HEK293 (cell line): ENCODE measurements at regions not wholly inside any gene's neighbourhood (a gene's known extent, or its start where the extent isn't known, plus 50 kb on each side); places are given as distances from the start of the nearest gene placed in this dataset.

Source experiments
- CTCF ChIA-PET: fragments of 350-600 bp; formaldehyde crosslinking; extraction: SDS; loops from one replicate; lab custom pipeline; 2021; ENCODE audit warnings: antibody characterized with exemption; lab: Yijun Ruan, JAX
- POLR2A ChIA-PET: fragments of 300-600 bp; formaldehyde crosslinking; extraction: SDS; loops from one replicate; lab custom pipeline; 2020; ENCODE audit warnings: antibody characterized with exemption, inconsistent platforms; lab: Yijun Ruan, JAX
- H3K27ac ChIP-seq: fragments of 200-500 bp; sonication (Bioruptor generic); 2 replicates; pipeline ENCODE4 v1.5.1; 2014; ENCODE audit warnings: low read depth, low read length, control low read depth, inconsistent platforms; ENCODE audit errors: extremely low read depth
- H3K36me3 ChIP-seq, 2 experiments: fragments of 200-500 bp in 1 of 2; sonication (Bioruptor generic) in 1 of 2; 1 replicate in 1 of 2; 2 replicates in 1 of 2; pipeline ENCODE4 v1.5.1; 2014 to 2017; ENCODE audit warnings: inconsistent platforms in 2 of 2, low read length in 2 of 2; ENCODE audit not compliant: control insufficient read depth in 2 of 2, insufficient read depth in 1 of 2
- H3K4me1 ChIP-seq: fragments of 200-500 bp; sonication (Bioruptor generic); 2 replicates; pipeline ENCODE4 v1.5.1; 2014; ENCODE audit warnings: mild to moderate bottlenecking, low read length, inconsistent platforms; ENCODE audit not compliant: control insufficient read depth, insufficient read depth
- H3K4me3 ChIP-seq: 2 replicates; pipeline ENCODE4 v1.5.1; 2011; ENCODE audit warnings: low read depth, mild to moderate bottlenecking, control low read depth, low read length, moderate library complexity
- H3K9me3 ChIP-seq: fragments of 200-500 bp; sonication (Bioruptor generic); 2 replicates; pipeline ENCODE4 v1.5.1; 2014; ENCODE audit warnings: low read depth, low read length, inconsistent platforms; ENCODE audit not compliant: control insufficient read depth, insufficient read depth
- FEZF1 ChIP-seq: fragments of 450-650 bp; formaldehyde crosslinking; IDR thresholded peaks from 2 replicates; pipeline ENCODE4 v1.5.1; 2016; ENCODE audit warnings: missing biosample characterization, missing genetic modification characterization
- GFI1B ChIP-seq: fragments of 450-650 bp; formaldehyde crosslinking; IDR thresholded peaks from 2 replicates; pipeline ENCODE4 v1.5.1; 2016; ENCODE audit warnings: missing biosample characterization, missing genetic modification characterization
- OSR2 ChIP-seq: fragments of 450-650 bp; formaldehyde crosslinking; IDR thresholded peaks from 2 replicates; pipeline ENCODE4 v1.5.1; 2016; ENCODE audit warnings: missing biosample characterization, missing genetic modification characterization
- SALL2 ChIP-seq: fragments of 450-650 bp; formaldehyde crosslinking; IDR thresholded peaks from 2 replicates; pipeline ENCODE4 v1.5.0; 2017; ENCODE audit warnings: missing biosample characterization, mild to moderate bottlenecking, missing genetic modification characterization, borderline replicate concordance
- SCRT1 ChIP-seq: fragments of 450-650 bp; formaldehyde crosslinking; IDR thresholded peaks from 2 replicates; pipeline ENCODE4 v1.5.1; 2016; ENCODE audit warnings: missing biosample characterization, missing genetic modification characterization, borderline replicate concordance
- SCRT2 ChIP-seq: fragments of 450-650 bp; formaldehyde crosslinking; IDR thresholded peaks from 2 replicates; pipeline ENCODE4 v1.5.1; 2016; ENCODE audit warnings: missing biosample characterization, missing genetic modification characterization
- SETDB1 ChIP-seq: IDR thresholded peaks from one replicate; pipeline ENCODE4 v1.6.1; 2017; ENCODE audit warnings: mild to moderate bottlenecking, low read length, moderate library complexity, mixed read lengths; ENCODE audit not compliant: insufficient read length
- SP7 ChIP-seq: fragments of 450-650 bp; formaldehyde crosslinking; IDR thresholded peaks from 2 replicates; pipeline ENCODE4 v1.5.1; 2016; ENCODE audit warnings: missing biosample characterization, missing genetic modification characterization
- TRIM28 ChIP-seq: IDR thresholded peaks from 2 replicates; pipeline ENCODE4 v1.6.1; 2011; ENCODE audit warnings: low read length, control low read depth, borderline replicate concordance
- ZBTB17 ChIP-seq: fragments of 450-650 bp; formaldehyde crosslinking; IDR thresholded peaks from 2 replicates; pipeline ENCODE4 v1.5.1; 2016; ENCODE audit warnings: missing biosample characterization, missing genetic modification characterization
- ZNF2 ChIP-seq: fragments of 450-650 bp; formaldehyde crosslinking; IDR thresholded peaks from 2 replicates; pipeline ENCODE4 v1.5.1; 2016; ENCODE audit warnings: missing biosample characterization, missing genetic modification characterization
- ZNF366 ChIP-seq: fragments of 450-650 bp; formaldehyde crosslinking; conservative IDR thresholded peaks from 2 replicates; pipeline ENCODE4 v1.5.1; 2016; ENCODE audit warnings: missing biosample characterization, missing genetic modification characterization
- ZNF416 ChIP-seq: fragments of 450-650 bp; formaldehyde crosslinking; IDR thresholded peaks from 2 replicates; pipeline ENCODE4 v1.5.1; 2016; ENCODE audit warnings: missing biosample characterization, missing genetic modification characterization
- ZNF530 ChIP-seq: fragments of 450-650 bp; formaldehyde crosslinking; IDR thresholded peaks from 2 replicates; pipeline ENCODE4 v1.5.1; 2016; ENCODE audit warnings: low read depth, missing biosample characterization, missing genetic modification characterization
- ZNF629 ChIP-seq: fragments of 450-650 bp; formaldehyde crosslinking; IDR thresholded peaks from 2 replicates; pipeline ENCODE4 v1.5.1; 2017; ENCODE audit warnings: missing biosample characterization, missing genetic modification characterization
- ZNF843 ChIP-seq: fragments of 450-650 bp; formaldehyde crosslinking; IDR thresholded peaks from 2 replicates; pipeline ENCODE4 v1.5.1; 2016; ENCODE audit warnings: missing biosample characterization, missing genetic modification characterization
- TF ChIP-seq, protein P1 (sequence below): fragments of 450-650 bp; formaldehyde crosslinking; IDR thresholded peaks from 2 replicates; pipeline ENCODE4 v1.5.1; 2016; ENCODE audit warnings: missing biosample characterization, missing genetic modification characterization
- TF ChIP-seq, protein P2 (sequence below): fragments of 450-650 bp; formaldehyde crosslinking; IDR thresholded peaks from 2 replicates; pipeline ENCODE4 v1.5.1; 2016; ENCODE audit warnings: missing biosample characterization, missing genetic modification characterization
- TF ChIP-seq, protein P3 (sequence below): fragments of 450-650 bp; formaldehyde crosslinking; IDR thresholded peaks from 2 replicates; pipeline ENCODE4 v1.5.1; 2017; ENCODE audit warnings: missing biosample characterization, missing genetic modification characterization
- TF ChIP-seq, protein P4 (sequence below): fragments of 450-650 bp; IDR thresholded peaks from 2 replicates; pipeline ENCODE4 v1.5.1; 2018; ENCODE audit warnings: missing biosample characterization, mild to moderate bottlenecking, missing genetic modification characterization
- TF ChIP-seq, protein P5 (sequence below): fragments of 450-650 bp; formaldehyde crosslinking; IDR thresholded peaks from 2 replicates; pipeline ENCODE4 v1.5.1; 2017; ENCODE audit warnings: missing biosample characterization, missing genetic modification characterization

DNA sequence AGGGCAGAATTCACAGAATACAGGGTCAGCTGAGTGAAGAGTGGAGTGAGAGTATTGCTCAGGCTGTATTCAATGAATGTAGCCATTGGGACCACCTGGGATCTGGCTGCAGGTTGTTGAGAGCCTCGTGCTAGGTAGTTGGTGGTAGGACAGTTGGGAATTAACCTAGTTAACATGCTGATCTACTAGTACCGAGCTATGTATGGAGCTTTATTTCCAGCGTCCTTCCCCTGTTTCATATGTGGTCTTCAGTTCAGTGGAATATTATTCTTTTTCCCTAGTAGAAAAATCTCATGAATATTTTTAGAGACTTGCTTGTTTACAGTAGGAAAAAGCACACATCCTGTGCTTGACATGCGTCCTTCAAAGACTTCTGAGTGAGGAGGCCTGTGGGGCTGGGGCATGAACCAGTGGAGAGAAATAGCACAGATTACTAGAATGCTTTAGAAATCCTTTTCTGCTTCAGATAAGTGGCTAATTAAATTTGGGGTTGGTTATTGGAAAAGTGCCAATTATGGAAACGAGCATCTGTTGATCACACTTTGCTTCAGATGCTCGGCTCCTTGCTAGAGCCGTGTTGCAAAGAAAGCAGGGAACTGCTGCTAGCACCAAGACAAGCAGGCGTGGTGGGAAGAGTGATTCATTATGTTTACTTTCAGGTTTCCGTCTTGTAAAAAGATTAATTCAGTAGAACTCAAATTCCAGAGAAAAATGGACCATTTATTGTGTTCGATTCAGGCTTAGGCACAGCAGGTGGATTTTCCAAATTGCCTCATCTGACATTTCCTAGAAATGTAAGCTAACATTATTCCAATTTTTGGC, 53.6 kb downstream of the ARF6 start:
- H3K4me1 ChIP-seq: peaks cover 26% of the 10 kb centered on the region
- CTCF ChIA-PET: interaction anchor here (0.7 kb wide), 1 partner anchor 11 kb away, joined by 3 read pairs; no protein-coding TSS in a partner anchor

DNA sequence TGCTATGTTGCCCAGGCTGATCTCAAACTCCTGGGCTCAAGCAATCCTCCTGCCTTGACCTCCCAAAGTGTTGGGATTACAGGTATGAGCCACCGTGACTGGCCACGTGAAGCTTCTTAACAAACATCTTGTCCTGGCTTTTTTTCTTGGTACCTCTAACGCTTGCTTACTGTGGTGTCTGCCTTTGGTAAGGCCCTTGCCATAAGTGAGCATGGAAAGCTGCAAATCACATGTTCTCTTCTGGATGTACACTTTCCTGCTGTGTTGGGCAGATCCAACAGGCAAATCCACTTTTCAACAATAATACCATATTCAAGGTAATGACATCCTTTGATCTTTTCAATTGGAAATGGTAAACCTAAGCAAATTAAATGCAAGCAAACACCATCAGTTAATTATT, 54.6 kb downstream of the ARF6 start:
- Histone ChIP-seq H3K36me3 (no peaks in the 10 kb centered on the region), H3K4me3 (no peak overlapping the region), H3K4me1 (peaks cover 26% of the 10 kb centered on the region), H3K9me3 (no peaks in the 10 kb centered on the region)
- CTCF ChIA-PET: no interaction called here
- TF ChIP-seq, protein P1, sequence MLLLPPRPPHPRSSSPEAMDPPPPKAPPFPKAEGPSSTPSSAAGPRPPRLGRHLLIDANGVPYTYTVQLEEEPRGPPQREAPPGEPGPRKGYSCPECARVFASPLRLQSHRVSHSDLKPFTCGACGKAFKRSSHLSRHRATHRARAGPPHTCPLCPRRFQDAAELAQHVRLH (tag by site-specific recombination): no peak
- no peak for TF ChIP-seq ZNF416 (tag by site-specific recombination)
- peak; percentile 27; the same call in 1 of the 2 replicates for TF ChIP-seq SP7 (tag by site-specific recombination)
- TF ChIP-seq FEZF1 (tag by site-specific recombination): peak; percentile 42; the same call in 1 of the 2 replicates
- TF ChIP-seq, all 188 proteins: peak for 2
- POLR2A ChIA-PET: no interaction called here
- no peak overlapping the region for H3K27ac ChIP-seq

More for the DNA sequence above, 53.6 kb downstream of the ARF6 start:
- Histone ChIP-seq H3K36me3 (no peaks in the 10 kb centered on the region), H3K9me3 (no peaks in the 10 kb centered on the region), H3K27ac (0 out of 2 replicates have a peak overlapping the region, but pooled peaks have one; percentile 21), H3K4me3 (no peak overlapping the region)
- POLR2A ChIA-PET: no interaction called here
- TF ChIP-seq ZNF2 (tag by site-specific recombination) (no peak), FEZF1 (tag by site-specific recombination) (peak; percentile 83), SP7 (tag by site-specific recombination) (peak; percentile 80), ZNF530 (no peak), SCRT2 (tag by site-specific recombination) (peak; percentile 94), ZNF366 (0 out of 2 replicates have a peak, but pooled peaks have one; percentile 17), SCRT1 (peak; percentile 58; the same call in 1 of the 2 replicates), TRIM28 (peak; percentile 20; the same call in 1 of the 2 replicates), ZNF843 (tag by site-specific recombination) (peak; percentile 48; the same call in 1 of the 2 replicates), GFI1B (tag by site-specific recombination) (peak; percentile 43; the same call in 1 of the 2 replicates), ZNF629 (peak; percentile 29; the same call in 1 of the 2 replicates), ZBTB17 (tag by site-specific recombination) (peak; percentile 56; the same call in 1 of the 2 replicates), OSR2 (tag by site-specific recombination) (peak; percentile 66; the same call in 1 of the 2 replicates), SETDB1 (no peak), SALL2 (no peak)
- TF ChIP-seq, protein P2, sequence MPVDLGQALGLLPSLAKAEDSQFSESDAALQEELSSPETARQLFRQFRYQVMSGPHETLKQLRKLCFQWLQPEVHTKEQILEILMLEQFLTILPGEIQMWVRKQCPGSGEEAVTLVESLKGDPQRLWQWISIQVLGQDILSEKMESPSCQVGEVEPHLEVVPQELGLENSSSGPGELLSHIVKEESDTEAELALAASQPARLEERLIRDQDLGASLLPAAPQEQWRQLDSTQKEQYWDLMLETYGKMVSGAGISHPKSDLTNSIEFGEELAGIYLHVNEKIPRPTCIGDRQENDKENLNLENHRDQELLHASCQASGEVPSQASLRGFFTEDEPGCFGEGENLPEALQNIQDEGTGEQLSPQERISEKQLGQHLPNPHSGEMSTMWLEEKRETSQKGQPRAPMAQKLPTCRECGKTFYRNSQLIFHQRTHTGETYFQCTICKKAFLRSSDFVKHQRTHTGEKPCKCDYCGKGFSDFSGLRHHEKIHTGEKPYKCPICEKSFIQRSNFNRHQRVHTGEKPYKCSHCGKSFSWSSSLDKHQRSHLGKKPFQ (tag by site-specific recombination): 0 out of 2 replicates have a peak, but pooled peaks have one; percentile 50
- TF ChIP-seq, protein P3, sequence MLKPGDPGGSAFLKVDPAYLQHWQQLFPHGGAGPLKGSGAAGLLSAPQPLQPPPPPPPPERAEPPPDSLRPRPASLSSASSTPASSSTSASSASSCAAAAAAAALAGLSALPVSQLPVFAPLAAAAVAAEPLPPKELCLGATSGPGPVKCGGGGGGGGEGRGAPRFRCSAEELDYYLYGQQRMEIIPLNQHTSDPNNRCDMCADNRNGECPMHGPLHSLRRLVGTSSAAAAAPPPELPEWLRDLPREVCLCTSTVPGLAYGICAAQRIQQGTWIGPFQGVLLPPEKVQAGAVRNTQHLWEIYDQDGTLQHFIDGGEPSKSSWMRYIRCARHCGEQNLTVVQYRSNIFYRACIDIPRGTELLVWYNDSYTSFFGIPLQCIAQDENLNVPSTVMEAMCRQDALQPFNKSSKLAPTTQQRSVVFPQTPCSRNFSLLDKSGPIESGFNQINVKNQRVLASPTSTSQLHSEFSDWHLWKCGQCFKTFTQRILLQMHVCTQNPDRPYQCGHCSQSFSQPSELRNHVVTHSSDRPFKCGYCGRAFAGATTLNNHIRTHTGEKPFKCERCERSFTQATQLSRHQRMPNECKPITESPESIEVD (tag by site-specific recombination): peak; percentile 98
- TF ChIP-seq, protein P4, sequence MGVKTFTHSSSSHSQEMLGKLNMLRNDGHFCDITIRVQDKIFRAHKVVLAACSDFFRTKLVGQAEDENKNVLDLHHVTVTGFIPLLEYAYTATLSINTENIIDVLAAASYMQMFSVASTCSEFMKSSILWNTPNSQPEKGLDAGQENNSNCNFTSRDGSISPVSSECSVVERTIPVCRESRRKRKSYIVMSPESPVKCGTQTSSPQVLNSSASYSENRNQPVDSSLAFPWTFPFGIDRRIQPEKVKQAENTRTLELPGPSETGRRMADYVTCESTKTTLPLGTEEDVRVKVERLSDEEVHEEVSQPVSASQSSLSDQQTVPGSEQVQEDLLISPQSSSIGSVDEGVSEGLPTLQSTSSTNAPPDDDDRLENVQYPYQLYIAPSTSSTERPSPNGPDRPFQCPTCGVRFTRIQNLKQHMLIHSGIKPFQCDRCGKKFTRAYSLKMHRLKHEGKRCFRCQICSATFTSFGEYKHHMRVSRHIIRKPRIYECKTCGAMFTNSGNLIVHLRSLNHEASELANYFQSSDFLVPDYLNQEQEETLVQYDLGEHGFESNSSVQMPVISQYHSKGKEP (tag by site-specific recombination): peak; percentile 76
- TF ChIP-seq, protein P5, sequence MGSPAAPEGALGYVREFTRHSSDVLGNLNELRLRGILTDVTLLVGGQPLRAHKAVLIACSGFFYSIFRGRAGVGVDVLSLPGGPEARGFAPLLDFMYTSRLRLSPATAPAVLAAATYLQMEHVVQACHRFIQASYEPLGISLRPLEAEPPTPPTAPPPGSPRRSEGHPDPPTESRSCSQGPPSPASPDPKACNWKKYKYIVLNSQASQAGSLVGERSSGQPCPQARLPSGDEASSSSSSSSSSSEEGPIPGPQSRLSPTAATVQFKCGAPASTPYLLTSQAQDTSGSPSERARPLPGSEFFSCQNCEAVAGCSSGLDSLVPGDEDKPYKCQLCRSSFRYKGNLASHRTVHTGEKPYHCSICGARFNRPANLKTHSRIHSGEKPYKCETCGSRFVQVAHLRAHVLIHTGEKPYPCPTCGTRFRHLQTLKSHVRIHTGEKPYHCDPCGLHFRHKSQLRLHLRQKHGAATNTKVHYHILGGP (tag by site-specific recombination): peak; percentile 86
- TF ChIP-seq, all 188 proteins: peak for 15
